H1 (cell line): ENCODE measurements at regions not wholly inside any gene's neighbourhood (a gene's known extent, or its start where the extent isn't known, plus 50 kb on each side); places are given as distances from the start of the nearest gene placed in this dataset.

ENCODE experiments used
- CTCF ChIA-PET: fragments of 300-600 bp; sonication (Branson Sonifier 250); formaldehyde crosslinking; loops from one replicate; lab custom pipeline; 2021; ENCODE audit not compliant: partially characterized antibody; lab: Charles Lee
- POLR2A ChIA-PET: fragments of 300-600 bp; sonication (Branson Sonifier 250); formaldehyde crosslinking; loops from one replicate; lab custom pipeline; 2021; ENCODE audit warnings: inconsistent platforms; ENCODE audit not compliant: partially characterized antibody; lab: Charles Lee
- DNase-seq, 2 experiments: peaks; one replicate each; pipeline versions ENCODE4 v3.0.0 to v3.0.0-alpha.2; 2010 to 2022; ENCODE audit warnings: low spot score in 2 of 2, low read depth in 1 of 2, mixed read lengths in 1 of 2
- FAIRE-seq: peaks from 2 replicates; lab custom pipeline; 2011; peaks lifted over from hg19 to GRCh38; lab: Jason Lieb, UNC
- H2AFZ ChIP-seq: 2 replicates; pipeline ENCODE4 v1.8.1; 2012; ENCODE audit warnings: low read length, inconsistent platforms
- H2AK5ac ChIP-seq: 2 replicates; pipeline ENCODE4 v1.6.1; 2013; ENCODE audit warnings: low read depth, low read length
- H2BK120ac ChIP-seq: replicated peaks from 2 replicates; pipeline ENCODE3; 2013; ENCODE audit warnings: low read depth, low read length, inconsistent platforms
- H2BK12ac ChIP-seq: 2 replicates; pipeline ENCODE4 v1.6.1; 2013; ENCODE audit warnings: low read depth, low read length
- H2BK15ac ChIP-seq: 2 replicates; pipeline ENCODE4 v1.6.1; 2013; ENCODE audit warnings: low read length
- H2BK20ac ChIP-seq: 2 replicates; pipeline ENCODE4 v1.6.1; 2013; ENCODE audit warnings: low read length
- H2BK5ac ChIP-seq: 2 replicates; pipeline ENCODE4 v1.6.1; 2013; ENCODE audit warnings: low read depth, low read length
- H3K14ac ChIP-seq: 2 replicates; pipeline ENCODE4 v1.6.1; 2013; ENCODE audit warnings: inconsistent platforms; ENCODE audit not compliant: insufficient read length
- H3K18ac ChIP-seq: 2 replicates; pipeline ENCODE4 v1.6.1; 2013; ENCODE audit warnings: low read length; ENCODE audit errors: extremely low read depth
- H3K23ac ChIP-seq: 2 replicates; pipeline ENCODE4 v1.6.1; 2013; ENCODE audit warnings: inconsistent platforms; ENCODE audit not compliant: insufficient read length
- H3K23me2 ChIP-seq: 2 replicates; pipeline ENCODE4 v1.6.1; 2013; ENCODE audit warnings: low read depth, low read length
- H3K27ac ChIP-seq: 2 replicates; pipeline ENCODE4 v1.6.1; 2011; ENCODE audit warnings: low read depth, low read length, inconsistent platforms
- H3K27me3 ChIP-seq, 4 experiments: replicated peaks in 1 of 4; 1 replicate in 1 of 4; 2 replicates in 3 of 4; pipeline versions ENCODE4 v1.6.1 to v1.8.1; 2011 to 2013; ENCODE audit warnings: low read length in 3 of 4, mild to moderate bottlenecking in 3 of 4, inconsistent platforms in 2 of 4, mixed read lengths in 2 of 4, moderate library complexity in 1 of 4; ENCODE audit not compliant: control insufficient read depth in 3 of 4, insufficient read depth in 3 of 4; ENCODE audit errors: extremely low read depth in 1 of 4
- H3K36me3 ChIP-seq, 4 experiments: 2 replicates each; pipeline versions ENCODE4 v1.6.1 to v1.8.1; 2011 to 2013; ENCODE audit warnings: mild to moderate bottlenecking in 4 of 4, low read length in 3 of 4, moderate library complexity in 2 of 4, control low read depth in 1 of 4, inconsistent platforms in 1 of 4; ENCODE audit not compliant: insufficient read depth in 4 of 4, control insufficient read depth in 2 of 4
- H3K4ac ChIP-seq: replicated peaks from 2 replicates; pipeline ENCODE3; 2013; ENCODE audit warnings: low read length, low read depth, mixed read lengths, inconsistent platforms; ENCODE audit not compliant: insufficient read length
- H3K4me1 ChIP-seq, 4 experiments: replicated peaks in 1 of 4; 1 replicate in 1 of 4; 2 replicates in 3 of 4; pipeline versions ENCODE4 v1.6.1 to v1.8.1; 2011 to 2013; ENCODE audit warnings: low read length in 3 of 4, inconsistent platforms in 2 of 4, mixed read lengths in 1 of 4; ENCODE audit not compliant: insufficient read depth in 4 of 4, control insufficient read depth in 3 of 4
- H3K4me2 ChIP-seq, 2 experiments: 2 replicates each; pipeline versions ENCODE4 v1.6.1 to v1.8.1; 2011 to 2013; ENCODE audit warnings: low read depth in 2 of 2, low read length in 2 of 2, control low read depth in 1 of 2, inconsistent platforms in 1 of 2, mild to moderate bottlenecking in 1 of 2; ENCODE audit not compliant: insufficient read depth in 1 of 2
- H3K4me3 ChIP-seq, 4 experiments: fragments of 200-600, 300-600 bp in 1 of 4; sonication (generic), shearing (Covaris generic), sonication (Bioruptor Twin) in 1 of 4; 2 replicates each; pipeline versions ENCODE4 v1.5.1 to v1.8.1; 2011 to 2016; ENCODE audit warnings: low read length in 4 of 4, low read depth in 3 of 4, control low read depth in 2 of 4, inconsistent platforms in 2 of 4, mild to moderate bottlenecking in 2 of 4, mixed read lengths in 1 of 4, moderate library complexity in 1 of 4; ENCODE audit not compliant: insufficient read depth in 2 of 4; ENCODE audit errors: extremely low read depth in 1 of 4
- H3K56ac ChIP-seq: replicated peaks from 2 replicates; pipeline ENCODE3; 2013; ENCODE audit warnings: low read depth, mild to moderate bottlenecking, mixed read lengths, low read length, inconsistent platforms; ENCODE audit not compliant: insufficient read length
- H3K79me1 ChIP-seq: 2 replicates; pipeline ENCODE4 v1.6.1; 2013; ENCODE audit warnings: low read depth, low read length, control low read depth
- H3K79me2 ChIP-seq, 2 experiments: 2 replicates each; pipeline versions ENCODE4 v1.6.1 to v1.8.1; 2012 to 2013; ENCODE audit warnings: low read length in 2 of 2, mild to moderate bottlenecking in 2 of 2, inconsistent platforms in 1 of 2; ENCODE audit not compliant: insufficient read depth in 2 of 2, control insufficient read depth in 1 of 2
- H3K9ac ChIP-seq, 4 experiments: replicated peaks in 1 of 4; 1 replicate in 1 of 4; 2 replicates in 3 of 4; pipeline versions ENCODE4 v1.6.1 to v1.8.1; 2011 to 2013; ENCODE audit warnings: low read depth in 3 of 4, low read length in 3 of 4, control low read depth in 2 of 4, mild to moderate bottlenecking in 2 of 4, moderate library complexity in 2 of 4, inconsistent platforms in 1 of 4; ENCODE audit errors: extremely low read depth in 1 of 4
- H3K9me3 ChIP-seq, 2 experiments: 2 replicates each; pipeline versions ENCODE4 v1.6.1 to v1.8.1; 2012 to 2013; ENCODE audit warnings: mild to moderate bottlenecking in 2 of 2, moderate library complexity in 2 of 2, control low read depth in 1 of 2, inconsistent platforms in 1 of 2, low read depth in 1 of 2, low read length in 1 of 2, mixed read lengths in 1 of 2; ENCODE audit not compliant: insufficient read depth in 2 of 2
- H4K20me1 ChIP-seq, 2 experiments: replicated peaks in 1 of 2; 2 replicates each; pipeline versions ENCODE3 to v1.8.1; 2011 to 2013; ENCODE audit warnings: inconsistent platforms in 2 of 2, low read length in 2 of 2, mild to moderate bottlenecking in 1 of 2; ENCODE audit not compliant: insufficient read depth in 2 of 2, control insufficient read depth in 1 of 2
- H4K5ac ChIP-seq: 2 replicates; pipeline ENCODE4 v1.6.1; 2013; ENCODE audit warnings: low read length, low read depth, mixed read lengths, inconsistent platforms; ENCODE audit not compliant: insufficient read length
- H4K8ac ChIP-seq: 2 replicates; pipeline ENCODE4 v1.8.0; 2013; ENCODE audit warnings: mild to moderate bottlenecking, moderate library complexity, low read length, inconsistent platforms; ENCODE audit not compliant: insufficient read depth; ENCODE audit errors: extremely low read depth
- H4K91ac ChIP-seq: replicated peaks from 2 replicates; pipeline ENCODE3; 2013; ENCODE audit warnings: low read length, mixed read lengths, inconsistent platforms; ENCODE audit not compliant: insufficient read length
- CBX5 ChIP-seq: fragments of 300-800, 300-1000 bp; sonication (generic); IDR thresholded peaks from 2 replicates; pipeline ENCODE4 v1.7.1; 2016; ENCODE audit warnings: antibody characterized with exemption, low read length, low read depth
- NRF1 ChIP-seq: IDR thresholded peaks from 2 replicates; pipeline ENCODE4 v1.6.1; 2011; ENCODE audit warnings: mild to moderate bottlenecking, low read depth, low read length, improper control_type of control experiment
- RAD21 ChIP-seq, 2 experiments: IDR thresholded peaks in 1 of 2; conservative IDR thresholded peaks in 1 of 2; 2 replicates each; pipeline ENCODE4 v1.6.1; 2011; ENCODE audit warnings: low read depth in 2 of 2, low read length in 2 of 2, improper control_type of control experiment in 1 of 2, inconsistent platforms in 1 of 2, mild to moderate bottlenecking in 1 of 2, moderate library complexity in 1 of 2
- WGBS, 2 experiments: shearing (Covaris generic) in 1 of 2; methylation state at CpG; one replicate each; pipeline versions ENCODE4 v1.1.6 to v1.1.7; 2013 to 2015; ENCODE audit warnings: low lambda C conversion rate in 2 of 2, mixed read lengths in 2 of 2, inconsistent platforms in 1 of 2, low coverage in 1 of 2, missing lambda C conversion rate in 1 of 2; ENCODE audit not compliant: insufficient replicate concordance in 2 of 2, insufficient coverage in 1 of 2, insufficient read length in 1 of 2; ENCODE audit errors: extremely low coverage in 1 of 2, missing lambda C conversion rate in 1 of 2; 5-methylcytosine and 5-hydroxymethylcytosine counted together

DNA sequence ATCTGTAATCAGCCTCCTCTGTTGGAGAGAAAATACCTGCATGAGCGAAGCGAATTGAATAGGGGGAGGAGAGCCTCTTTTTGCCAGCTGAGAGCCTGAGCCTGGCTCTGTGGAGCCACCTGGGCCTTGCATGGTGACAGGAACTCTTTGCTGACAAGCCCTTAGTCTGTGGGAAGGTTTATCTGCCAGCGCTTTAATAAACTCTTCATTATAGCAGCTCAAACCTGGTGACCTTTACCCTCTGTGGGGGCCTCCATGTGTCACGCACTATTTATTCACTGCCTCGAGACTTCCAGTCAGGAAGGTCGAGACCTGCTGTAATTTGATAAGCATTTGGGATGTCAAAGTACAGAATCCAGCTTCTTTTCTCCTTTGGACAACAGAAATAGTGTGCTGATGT is 282.6 kb downstream of the CBLN1 start:
- 86% methylated on average over 6 of the region's 6 CpGs; no CpG with 5 or more reads in 1 of the 2 experiments for WGBS, 2 experiments
- FAIRE-seq: no peak
- POLR2A ChIA-PET: interaction anchor here (0.6 kb wide), 1 partner anchor 17 kb away, joined by 3 read pairs; no protein-coding TSS in a partner anchor

More for the DNA sequence above, 282.6 kb downstream of the CBLN1 start:
- Histone ChIP-seq H2BK20ac (no peak overlapping the region), H2BK120ac (no peak overlapping the region), H2BK12ac (0 out of 2 replicates have a peak overlapping the region, but pooled peaks have one; percentile 46), H2AK5ac (no peak overlapping the region), H2BK15ac (no peak overlapping the region), H3K9me3 (no peaks in the 10 kb centered on the region), H4K8ac (no peak overlapping the region), H3K4ac (no peak overlapping the region), H3K23me2 (no peaks in the 10 kb centered on the region; the same call in 1 of the 2 replicates), H4K20me1 (no peaks in the 10 kb centered on the region), H3K56ac (no peak overlapping the region), H3K4me3 (no peak overlapping the region), H3K27ac (no peak overlapping the region), H3K79me1 (no peaks in the 10 kb centered on the region), H3K4me2 (no peak overlapping the region), H4K91ac (no peak overlapping the region), H3K23ac (no peak overlapping the region), H3K18ac (no peak overlapping the region), H3K9ac (no peak overlapping the region), H3K4me1 (peaks cover 0 to 3% (median 0%) of the 10 kb centered on the region in 4 experiments; a peak in 3 of 7 replicates), H3K14ac (no peak overlapping the region), H3K27me3 (no peaks in the 10 kb centered on the region), H2AFZ (no peak overlapping the region), H4K5ac (no peak overlapping the region), H3K79me2 (no peaks in the 10 kb centered on the region), H2BK5ac (no peak overlapping the region), H3K36me3 (no peaks in the 10 kb centered on the region)
- CTCF ChIA-PET: interaction anchor here (0.9 to 2.1 kb wide), 12 partner anchors 10 to 351 kb away, joined by 3 to 7 read pairs (median 4); no protein-coding TSS in a partner anchor
- DNase-seq: no peak
- TF ChIP-seq NRF1 (no peak), CBX5 (no peak), RAD21 (IDR thresholded peaks at IDR 0.05 in 1 of 2, conservative IDR thresholded peaks at IDR 0.05 in 1 of 2; ENCODE audit: low read depth in 2 of 2, low read length in 2 of 2) (peak in 1 of 2 experiments; percentile 20; a peak in 1 of 4 replicates)
